IPS-18c (cell line): ENCODE measurements at regions not wholly inside any gene's neighbourhood (a gene's known extent, or its start where the extent isn't known, plus 50 kb on each side); places are given as distances from the start of the nearest gene placed in this dataset.

Source experiments
- H3K4me3 ChIP-seq: 2 replicates; pipeline ENCODE4 v1.7.0; 2013; ENCODE audit warnings: low read depth, mild to moderate bottlenecking, low read length, moderate library complexity; ENCODE audit not compliant: insufficient read depth
- H3K9me3 ChIP-seq: one replicate; pipeline ENCODE4 v1.6.1; 2013; ENCODE audit warnings: mild to moderate bottlenecking, low read length, moderate library complexity; ENCODE audit not compliant: control insufficient read depth, insufficient read depth

DNA sequence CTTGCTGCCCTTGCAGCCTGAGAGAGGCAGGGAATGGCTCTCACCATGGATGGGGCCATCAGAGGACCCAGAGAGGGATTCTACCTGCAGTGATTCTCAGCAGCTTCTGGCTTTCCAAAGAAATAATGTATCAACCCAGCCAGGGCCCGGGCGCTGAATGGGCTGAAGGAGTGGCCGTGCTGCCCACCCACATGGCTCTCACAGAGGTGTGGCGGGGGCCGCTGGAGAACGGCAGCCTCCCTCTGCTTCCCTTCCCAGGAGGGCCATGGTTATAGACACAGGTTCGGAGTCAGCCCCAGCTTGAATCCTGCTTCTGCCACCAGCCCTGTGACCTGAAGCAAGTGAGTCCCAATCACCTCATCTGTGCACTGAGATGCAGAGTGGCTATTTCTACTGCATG lies 82.7 kb downstream of the THAP12 start:
- no peaks in the 10 kb centered on the region for H3K9me3 ChIP-seq

DNA sequence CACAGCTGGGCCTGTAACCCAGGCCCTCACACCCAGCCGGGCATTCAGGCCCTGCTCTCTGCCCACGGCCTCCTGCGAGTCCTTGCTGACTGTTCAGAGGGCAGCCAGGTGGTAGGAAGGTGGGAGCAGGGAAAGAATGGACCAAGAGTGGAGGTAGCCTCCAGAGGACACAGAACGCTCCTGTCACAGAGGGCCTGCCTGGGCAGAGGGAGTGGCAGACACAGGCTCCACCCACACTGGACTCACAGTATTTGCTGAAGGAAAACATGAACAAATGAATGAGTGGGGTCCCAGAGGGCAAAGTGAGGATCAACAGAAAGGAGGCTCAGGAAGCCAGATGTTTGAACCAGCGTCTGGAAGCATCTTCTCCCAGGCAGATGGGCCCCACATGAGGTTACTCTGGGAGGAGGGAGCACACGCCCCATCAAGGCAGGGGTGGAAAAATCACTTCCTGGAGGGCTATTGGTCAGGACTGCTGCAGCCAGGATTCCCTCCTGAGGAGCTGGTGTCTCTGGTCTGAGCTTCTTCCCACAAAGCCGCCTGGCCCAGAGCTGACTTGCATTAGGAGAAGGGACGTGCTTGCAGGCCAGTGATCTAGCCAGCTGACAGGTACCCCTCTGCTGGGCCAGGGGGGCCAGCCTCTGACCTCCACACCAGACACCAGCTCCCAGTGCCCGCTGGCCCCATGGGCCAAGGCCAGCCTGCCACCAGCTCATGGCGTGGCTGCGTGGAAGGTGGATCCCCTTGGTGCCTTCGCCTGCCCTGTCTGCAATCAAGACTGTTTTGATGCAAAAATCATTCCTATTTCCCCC lies 84.0 kb downstream of the THAP12 start:
- H3K4me3 ChIP-seq, result no peak overlapping the region
- H3K9me3 ChIP-seq, result no peaks in the 10 kb centered on the region

More for the DNA sequence above, 82.7 kb downstream of the THAP12 start:
- H3K4me3 ChIP-seq, result no peak overlapping the region

DNA sequence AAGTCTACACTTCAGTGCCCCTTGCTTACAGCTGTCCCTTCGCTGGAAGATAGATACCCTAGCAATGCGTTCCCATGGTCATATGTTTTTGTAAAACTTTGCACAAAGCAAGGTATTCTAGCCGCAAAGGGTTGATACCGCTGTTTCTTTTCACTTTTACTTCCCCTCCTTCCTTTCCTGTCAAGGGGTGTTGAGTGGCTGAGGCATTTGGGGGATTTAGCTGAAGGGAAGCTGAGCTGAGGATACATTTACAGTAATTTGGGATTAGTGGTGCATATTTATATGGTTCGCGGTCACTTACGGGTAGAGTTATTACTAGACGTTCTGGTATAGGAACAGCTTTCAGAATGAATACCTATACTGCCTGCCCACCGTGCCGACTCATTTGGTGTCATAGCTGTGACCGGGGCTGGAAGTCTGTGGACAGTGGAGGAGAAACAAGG lies 86.9 kb upstream of the WNT11 start:
- no peaks in the 10 kb centered on the region for H3K9me3 ChIP-seq
- H3K4me3 ChIP-seq, result no peak overlapping the region

GRCh38 chr11:76292583-76293188 lies 86.4 kb upstream of the WNT11 start:
- Histone ChIP-seq H3K9me3 (no peaks in the 10 kb centered on the region), H3K4me3 (no peak overlapping the region)

- Histone ChIP-seq H3K4me3 (no peak overlapping the region), H3K9me3 (no peaks in the 10 kb centered on the region)
Measured at GRCh38 chr11:76291576-76292526, 85.5 kb upstream of the WNT11 start.

- Histone ChIP-seq H3K4me3 (no peak overlapping the region), H3K9me3 (no peaks in the 10 kb centered on the region)
Measured at GRCh38 chr11:76288166-76288980, 82.1 kb upstream of the WNT11 start.

GRCh38 chr11:76287227-76287626 lies 80.9 kb upstream of the WNT11 start:
- no peak overlapping the region for H3K4me3 ChIP-seq

DNA sequence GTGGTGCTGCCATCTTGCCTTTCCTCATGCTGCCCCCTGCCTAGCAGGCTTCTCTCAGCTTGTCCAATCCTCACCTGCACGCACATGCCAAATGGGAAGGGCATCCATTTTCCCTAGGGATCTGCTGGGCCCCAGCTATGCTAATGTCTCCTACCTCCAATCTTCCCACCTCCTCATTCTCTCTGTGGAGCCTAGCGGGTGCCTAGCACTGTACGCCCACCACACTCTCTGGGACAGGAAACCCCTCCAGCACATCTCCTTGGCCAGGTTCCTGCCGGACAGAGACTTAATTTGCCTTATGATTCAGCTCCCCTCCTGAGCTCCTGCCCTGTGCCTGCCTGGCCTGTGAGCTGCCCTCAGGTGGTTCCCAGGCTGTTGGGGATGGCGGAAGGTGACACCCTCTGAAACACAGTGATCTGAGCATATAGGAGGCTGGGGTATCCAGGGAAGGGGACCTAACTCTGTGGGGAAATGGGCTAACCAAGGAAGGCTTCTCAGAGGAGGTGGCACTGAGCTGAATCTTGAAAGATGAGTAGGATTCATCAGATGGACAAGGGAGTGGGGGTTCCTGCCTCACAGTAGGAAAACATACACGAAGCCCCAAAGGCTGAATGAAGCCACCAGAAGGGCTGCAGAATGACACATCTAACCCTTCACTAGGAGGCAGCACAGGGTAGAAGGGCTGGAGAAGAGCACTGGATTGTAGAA lies 79.2 kb upstream of the WNT11 start:
- Histone ChIP-seq H3K9me3 (no peaks in the 10 kb centered on the region), H3K4me3 (no peak overlapping the region)

More at GRCh38 chr11:76287227-76287626, 80.9 kb upstream of the WNT11 start:
- H3K9me3 ChIP-seq, result no peaks in the 10 kb centered on the region

DNA sequence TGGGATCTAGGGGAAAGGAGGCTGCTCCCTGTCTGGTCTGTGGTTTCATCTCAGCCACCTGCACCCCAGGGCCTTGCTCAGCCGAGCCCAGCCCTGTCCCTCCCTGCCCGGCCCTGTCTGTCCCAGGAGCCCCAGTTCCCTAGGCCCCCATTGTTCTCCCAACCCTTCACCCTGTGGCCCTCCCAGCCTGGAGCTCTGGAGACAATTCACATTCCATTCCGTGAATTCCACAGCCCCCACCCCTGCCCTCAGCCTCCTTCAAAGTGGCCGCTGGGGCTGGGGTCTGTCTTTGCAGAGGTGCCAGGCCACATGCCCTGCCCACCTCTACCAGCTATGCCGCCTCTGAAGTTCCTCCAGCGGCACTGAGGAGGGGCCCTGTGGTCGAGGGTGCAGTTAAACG lies 77.9 kb upstream of the WNT11 start:
- no peaks in the 10 kb centered on the region for H3K9me3 ChIP-seq
- H3K4me3 ChIP-seq, result no peak overlapping the region

DNA sequence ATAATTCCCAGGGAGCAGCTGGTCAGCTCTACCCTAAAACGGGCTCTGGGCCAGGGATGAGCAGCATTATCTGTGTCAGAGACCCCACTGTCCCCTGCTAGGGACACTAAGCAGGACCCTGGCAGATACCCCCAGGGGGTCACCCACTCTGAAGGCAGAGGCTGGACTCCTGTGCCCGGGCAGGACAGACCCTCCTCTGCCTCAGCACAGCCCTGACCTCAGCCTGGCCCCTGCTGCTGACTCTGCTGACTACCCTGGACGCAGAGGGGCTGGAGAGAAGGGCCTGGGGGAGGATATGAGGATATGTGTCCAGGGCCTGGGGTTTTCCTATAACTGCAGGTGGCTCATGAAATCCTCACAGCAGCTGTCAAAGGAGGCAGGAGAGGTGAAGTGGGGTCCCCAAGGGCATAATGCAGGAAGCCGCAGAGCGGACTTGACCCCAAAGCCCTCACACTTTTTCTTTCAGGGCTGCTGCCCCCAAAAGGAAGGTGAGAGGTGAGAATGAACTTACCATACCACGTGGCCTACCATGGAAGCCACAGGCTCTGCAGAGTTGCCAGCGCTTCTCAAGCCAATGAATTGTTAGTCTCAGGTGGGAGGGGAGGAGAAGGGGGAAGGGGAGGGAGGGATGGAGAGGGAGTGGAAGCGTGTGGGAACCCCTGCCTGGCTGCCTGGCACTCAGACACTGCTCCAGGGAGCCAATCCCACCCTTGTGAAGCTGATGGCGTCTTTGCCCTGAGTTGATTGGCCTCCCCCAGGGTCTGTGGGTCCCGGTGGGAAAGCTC lies 76.7 kb upstream of the WNT11 start:
- Histone ChIP-seq H3K4me3 (no peak overlapping the region), H3K9me3 (no peaks in the 10 kb centered on the region)

DNA sequence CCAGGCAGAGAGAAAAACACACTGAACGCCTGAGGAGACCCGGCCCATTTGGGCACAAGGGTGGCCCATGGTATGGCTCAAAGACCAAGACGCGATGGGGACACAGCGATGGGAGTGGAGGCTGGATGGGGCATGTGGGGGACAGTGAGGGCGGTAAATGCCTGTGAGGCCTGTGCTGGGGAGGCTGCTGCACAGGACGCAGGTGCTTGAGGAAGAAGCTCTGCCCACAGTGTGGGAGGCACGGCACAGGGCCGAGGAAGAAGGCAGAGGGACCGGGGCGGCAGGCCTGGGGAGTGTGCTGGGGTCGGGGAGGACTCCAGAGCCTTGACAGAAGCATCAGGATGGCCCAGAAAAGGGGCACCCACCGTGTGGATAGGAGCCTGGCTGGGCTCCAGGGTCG lies 75.9 kb upstream of the WNT11 start:
- H3K4me3 ChIP-seq, result no peak overlapping the region

GRCh38 chr11:76281558-76281906 lies 75.2 kb upstream of the WNT11 start:
- no peak overlapping the region for H3K4me3 ChIP-seq
- H3K9me3 ChIP-seq, result no peaks in the 10 kb centered on the region

More for the DNA sequence above, 75.9 kb upstream of the WNT11 start:
- no peaks in the 10 kb centered on the region for H3K9me3 ChIP-seq

- Histone ChIP-seq H3K4me3 (no peak overlapping the region), H3K9me3 (no peaks in the 10 kb centered on the region)
Measured at GRCh38 chr11:76280882-76281557, 74.7 kb upstream of the WNT11 start.

- Histone ChIP-seq H3K4me3 (no peak overlapping the region), H3K9me3 (no peaks in the 10 kb centered on the region)
Measured at GRCh38 chr11:76280151-76280881, 74.0 kb upstream of the WNT11 start.

DNA sequence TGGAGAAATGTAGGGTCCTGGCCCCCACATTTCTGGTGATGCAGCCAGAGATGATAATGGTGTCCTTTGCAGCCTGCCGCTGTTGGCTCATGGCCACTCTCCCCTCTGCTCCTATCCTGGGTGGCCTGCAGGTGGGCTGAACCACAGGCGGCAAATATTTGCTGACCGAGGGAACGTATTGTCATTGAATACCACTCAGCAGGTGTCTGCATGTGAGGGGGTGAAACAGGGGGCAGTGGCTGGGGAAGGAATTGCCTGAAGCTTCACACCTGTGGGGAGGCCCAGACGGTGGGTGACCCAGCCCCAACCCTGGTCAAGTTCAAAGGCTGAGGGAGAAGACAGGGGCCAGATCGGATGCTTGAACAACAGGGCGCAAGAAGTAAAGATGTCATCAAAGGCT lies 73.3 kb upstream of the WNT11 start:
- Histone ChIP-seq H3K9me3 (no peaks in the 10 kb centered on the region), H3K4me3 (peak overlapping the region; percentile 5; the same call in 1 of the 2 replicates)
